ENCODE measurements at regions not wholly inside any gene's neighbourhood (a gene's known extent, or its start where the extent isn't known, plus 50 kb on each side); places are given as distances from the start of the nearest gene placed in this dataset.

DNA sequence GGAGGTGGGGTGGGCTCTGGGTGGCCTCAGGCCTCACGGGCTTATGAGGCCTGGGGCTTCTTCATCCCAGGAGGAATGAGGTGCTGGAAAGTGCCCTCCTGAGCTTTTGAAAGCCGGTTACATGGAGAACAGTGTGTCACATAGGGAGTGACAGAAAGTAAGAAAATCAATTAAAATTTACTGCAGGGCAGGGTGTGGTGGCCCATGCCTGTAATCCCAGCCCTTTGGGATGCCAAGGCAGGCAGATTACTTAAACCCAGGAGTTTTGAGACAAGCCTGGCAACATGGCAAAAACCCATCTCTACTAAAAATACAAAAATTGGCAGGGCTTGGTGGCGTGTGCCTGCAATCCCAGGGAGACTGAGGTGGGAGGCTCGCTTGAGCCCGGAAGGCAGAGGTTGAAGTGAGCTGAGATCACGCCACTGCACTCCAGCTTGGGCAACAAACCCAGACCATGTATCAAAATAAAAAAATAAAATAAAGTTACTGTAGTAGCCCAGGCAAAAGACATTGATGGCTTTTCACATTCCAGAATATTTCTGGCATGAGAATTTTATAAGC, 125.8 kb upstream of the DAPK1 start:
- no CpG with 5 or more reads among the region's 6 CpGs for WGBS (ENCODE audit: extremely low coverage, insufficient read length, low lambda C conversion rate)
- no peak overlapping the region for H2BK20ac ChIP-seq (ENCODE audit: low read depth, low read length, poor library complexity, severe bottlenecking)
- no peaks in the 10 kb centered on the region for H3K23me2 ChIP-seq (ENCODE audit: insufficient read length, low read depth, low read length, poor library complexity, severe bottlenecking)
- H3K4me2 ChIP-seq (ENCODE audit: insufficient read depth, insufficient read length, low read length) = no peak overlapping the region
- H3K9me3 Mint-ChIP-seq = peaks cover 0 to 3% of the 10 kb centered on the region in 2 experiments; a peak in 1 of 5 replicates
- H3K14ac ChIP-seq (ENCODE audit: insufficient read depth, low read length) = no peak overlapping the region
- H3K9ac ChIP-seq (ENCODE audit: extremely low read depth, insufficient read length, low read length) = no peak overlapping the region
- H3K4me3 Mint-ChIP-seq = no peak overlapping the region
- H4K5ac ChIP-seq (ENCODE audit: insufficient read length, low read depth, low read length) = no peak overlapping the region
- no peak overlapping the region for H2AK5ac ChIP-seq (ENCODE audit: insufficient read length, low read length)
- H3K18ac ChIP-seq (ENCODE audit: insufficient read length, low read depth, low read length) = no peak overlapping the region
- no peaks in the 10 kb centered on the region for H3K9me3 ChIP-seq (ENCODE audit: control insufficient read depth, low read depth, low read length)
- no peaks in the 10 kb centered on the region for H4K20me1 ChIP-seq (ENCODE audit: control insufficient read depth, insufficient read depth, insufficient read length)
- no peak overlapping the region for H3K23ac ChIP-seq (ENCODE audit: insufficient read length, low read depth, low read length)
- H3K79me2 ChIP-seq (ENCODE audit: insufficient read depth, low read length) = no peaks in the 10 kb centered on the region
- peaks cover 33 to 40% of the 10 kb centered on the region in 2 experiments for H3K4me1 Mint-ChIP-seq
- no peaks in the 10 kb centered on the region for H3K27me3 ChIP-seq (ENCODE audit: insufficient read depth, low read length)
- H4K8ac ChIP-seq (replicated peaks; ENCODE audit: insufficient read length, low read depth, low read length) = no peak overlapping the region
- no peak overlapping the region for H2AFZ ChIP-seq (ENCODE audit: low read length)
- no peak overlapping the region for H2BK5ac ChIP-seq (ENCODE audit: insufficient read length, low read length)
- H4K91ac ChIP-seq (ENCODE audit: insufficient read length, low read depth, low read length) = no peak overlapping the region
- no peaks in the 10 kb centered on the region for H3K36me3 Mint-ChIP-seq (ENCODE audit: insufficient read depth in 1 of 3, low read depth in 3 of 3)
- TF ChIP-seq, protein P1, sequence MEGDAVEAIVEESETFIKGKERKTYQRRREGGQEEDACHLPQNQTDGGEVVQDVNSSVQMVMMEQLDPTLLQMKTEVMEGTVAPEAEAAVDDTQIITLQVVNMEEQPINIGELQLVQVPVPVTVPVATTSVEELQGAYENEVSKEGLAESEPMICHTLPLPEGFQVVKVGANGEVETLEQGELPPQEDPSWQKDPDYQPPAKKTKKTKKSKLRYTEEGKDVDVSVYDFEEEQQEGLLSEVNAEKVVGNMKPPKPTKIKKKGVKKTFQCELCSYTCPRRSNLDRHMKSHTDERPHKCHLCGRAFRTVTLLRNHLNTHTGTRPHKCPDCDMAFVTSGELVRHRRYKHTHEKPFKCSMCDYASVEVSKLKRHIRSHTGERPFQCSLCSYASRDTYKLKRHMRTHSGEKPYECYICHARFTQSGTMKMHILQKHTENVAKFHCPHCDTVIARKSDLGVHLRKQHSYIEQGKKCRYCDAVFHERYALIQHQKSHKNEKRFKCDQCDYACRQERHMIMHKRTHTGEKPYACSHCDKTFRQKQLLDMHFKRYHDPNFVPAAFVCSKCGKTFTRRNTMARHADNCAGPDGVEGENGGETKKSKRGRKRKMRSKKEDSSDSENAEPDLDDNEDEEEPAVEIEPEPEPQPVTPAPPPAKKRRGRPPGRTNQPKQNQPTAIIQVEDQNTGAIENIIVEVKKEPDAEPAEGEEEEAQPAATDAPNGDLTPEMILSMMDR (conservative IDR thresholded peaks at IDR 0.05) = no peak
- H3K27ac ChIP-seq (ENCODE audit: insufficient read length, low read depth, low read length) = no peak overlapping the region
- H3T11ph ChIP-seq (ENCODE audit: low read length) = no peak overlapping the region
- peaks cover 5% of the 10 kb centered on the region; the same call in 1 of the 2 replicates for H3K4me1 ChIP-seq (ENCODE audit: insufficient read depth, low read length)
- DNase-seq = no peak
- H2BK15ac ChIP-seq (ENCODE audit: low read depth, low read length) = no peak overlapping the region
- no peak overlapping the region for H3K56ac ChIP-seq (ENCODE audit: insufficient read length, low read depth, low read length)
- no peaks in the 10 kb centered on the region; the same call in 1 of the 2 replicates for H3K27me3 Mint-ChIP-seq (ENCODE audit: low read depth)
- no peak overlapping the region for H3K4ac ChIP-seq (ENCODE audit: low read depth, low read length)
- H3K27ac Mint-ChIP-seq = no peak overlapping the region
- H3K79me1 ChIP-seq (ENCODE audit: insufficient read depth, low read depth, low read length, poor library complexity, severe bottlenecking) = no peaks in the 10 kb centered on the region
- no peak overlapping the region for H2BK120ac ChIP-seq (ENCODE audit: low read depth, low read length, poor library complexity, severe bottlenecking)
- no peak overlapping the region for H2BK12ac ChIP-seq (ENCODE audit: insufficient read length, low read depth, low read length)
